ENCODE measurements at regions not wholly inside any gene's neighbourhood (a gene's known extent, or its start where the extent isn't known, plus 50 kb on each side); places are given as distances from the start of the nearest gene placed in this dataset.
"Not testable (repeated sequence)": the region's sequence is repeated elsewhere in the genome, so short reads cannot be mapped to it uniquely, and the experiment has no call there.

DNA sequence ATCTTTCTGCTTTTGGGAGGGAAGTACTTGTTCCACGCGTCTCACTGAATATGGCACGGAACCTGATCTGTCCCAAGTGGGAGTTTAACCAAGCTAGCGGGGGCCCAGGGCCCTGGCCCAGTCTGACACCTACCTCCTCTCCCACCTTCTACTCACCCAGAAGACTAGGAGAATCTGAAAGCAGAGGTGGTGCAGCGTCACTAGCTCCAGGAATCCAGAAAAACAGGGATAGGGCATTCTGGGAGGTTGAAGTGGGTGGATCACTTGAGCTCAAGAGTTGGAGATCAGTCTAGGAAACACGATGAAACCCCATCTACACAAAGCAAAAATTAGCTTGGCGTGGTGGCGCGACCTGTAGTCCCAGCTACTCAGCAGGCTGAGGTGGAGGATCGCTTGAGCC lies 163.5 kb upstream of the ZNF267 start:
- Mint-ChIP-seq H3K36me3 (peaks cover 20% of the 10 kb centered on the region), H3K9me3 (no peaks in the 10 kb centered on the region), H3K27me3 (no peaks in the 10 kb centered on the region), H3K4me1 (peaks cover 45% of the 10 kb centered on the region), H3K27ac (no peak overlapping the region), H3K4me3 (no peak overlapping the region)

GRCh38 chr16:31710880-31711279 lies 162.7 kb upstream of the ZNF267 start:
- Mint-ChIP-seq H3K4me3 (no peak overlapping the region), H3K27me3 (no peaks in the 10 kb centered on the region), H3K27ac (no peak overlapping the region), H3K36me3 (peaks cover 19% of the 10 kb centered on the region), H3K9me3 (no peaks in the 10 kb centered on the region), H3K4me1 (peaks cover 53% of the 10 kb centered on the region)

DNA sequence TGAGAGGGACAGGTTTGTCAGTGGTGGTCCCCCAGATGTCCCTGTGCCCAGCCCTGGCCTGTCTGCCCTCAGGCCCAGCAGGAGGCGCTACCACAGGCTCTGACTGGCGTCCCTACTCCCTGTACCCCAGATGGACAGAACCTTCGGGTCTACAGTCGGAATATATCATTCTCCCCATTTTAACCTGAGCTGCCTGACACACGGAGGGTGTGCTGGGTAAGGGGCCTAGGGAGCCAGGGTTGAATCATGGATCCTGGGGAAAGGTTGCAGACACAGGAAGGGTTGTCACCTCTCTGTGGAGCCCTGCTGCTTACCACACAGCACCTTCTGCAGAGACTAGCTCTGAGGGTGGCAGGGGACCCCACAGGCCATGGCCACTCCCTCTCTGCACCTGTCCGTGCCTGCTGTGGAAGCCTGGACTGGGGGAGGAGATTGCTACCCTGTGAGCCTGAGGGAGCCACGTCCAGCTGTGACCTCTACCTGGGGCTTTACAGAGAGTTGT lies 162.2 kb upstream of the ZNF267 start:
- no peak overlapping the region for H3K27ac Mint-ChIP-seq
- no peak overlapping the region for H3K4me3 Mint-ChIP-seq
- peaks cover 57% of the 10 kb centered on the region for H3K4me1 Mint-ChIP-seq
- no peaks in the 10 kb centered on the region for H3K27me3 Mint-ChIP-seq
- H3K36me3 Mint-ChIP-seq: peaks cover 18% of the 10 kb centered on the region
- no peaks in the 10 kb centered on the region for H3K9me3 Mint-ChIP-seq

DNA sequence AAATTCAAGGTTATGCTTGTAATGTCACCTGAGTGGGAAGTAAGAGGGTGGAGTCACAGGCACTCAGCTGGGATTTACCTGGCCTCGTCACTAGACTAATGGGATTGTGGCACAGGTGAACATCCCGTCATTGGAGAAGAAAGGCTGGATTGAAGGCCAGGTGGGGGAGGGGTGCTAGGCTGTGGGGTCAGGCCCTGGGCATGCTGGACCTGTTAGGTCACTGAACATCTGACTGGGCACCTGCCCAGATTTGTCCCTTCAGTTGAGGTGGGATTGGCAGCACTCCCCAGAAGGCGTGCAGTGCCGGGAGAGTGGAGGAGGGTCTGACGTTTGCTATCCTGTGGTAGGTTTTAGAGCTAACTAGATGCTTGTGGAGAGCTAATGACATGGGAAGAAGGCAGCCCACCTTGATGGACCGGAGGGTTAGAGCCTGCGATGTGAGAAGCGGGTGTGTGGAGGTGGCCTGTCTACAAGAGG lies 161.5 kb upstream of the ZNF267 start:
- peak overlapping the region; percentile 63 for H3K4me3 Mint-ChIP-seq
- H3K36me3 Mint-ChIP-seq: peaks cover 21% of the 10 kb centered on the region
- H3K4me1 Mint-ChIP-seq: peaks cover 62% of the 10 kb centered on the region
- H3K27me3 Mint-ChIP-seq: no peaks in the 10 kb centered on the region
- no peaks in the 10 kb centered on the region for H3K9me3 Mint-ChIP-seq
- peak overlapping the region; percentile 14 for H3K27ac Mint-ChIP-seq

DNA sequence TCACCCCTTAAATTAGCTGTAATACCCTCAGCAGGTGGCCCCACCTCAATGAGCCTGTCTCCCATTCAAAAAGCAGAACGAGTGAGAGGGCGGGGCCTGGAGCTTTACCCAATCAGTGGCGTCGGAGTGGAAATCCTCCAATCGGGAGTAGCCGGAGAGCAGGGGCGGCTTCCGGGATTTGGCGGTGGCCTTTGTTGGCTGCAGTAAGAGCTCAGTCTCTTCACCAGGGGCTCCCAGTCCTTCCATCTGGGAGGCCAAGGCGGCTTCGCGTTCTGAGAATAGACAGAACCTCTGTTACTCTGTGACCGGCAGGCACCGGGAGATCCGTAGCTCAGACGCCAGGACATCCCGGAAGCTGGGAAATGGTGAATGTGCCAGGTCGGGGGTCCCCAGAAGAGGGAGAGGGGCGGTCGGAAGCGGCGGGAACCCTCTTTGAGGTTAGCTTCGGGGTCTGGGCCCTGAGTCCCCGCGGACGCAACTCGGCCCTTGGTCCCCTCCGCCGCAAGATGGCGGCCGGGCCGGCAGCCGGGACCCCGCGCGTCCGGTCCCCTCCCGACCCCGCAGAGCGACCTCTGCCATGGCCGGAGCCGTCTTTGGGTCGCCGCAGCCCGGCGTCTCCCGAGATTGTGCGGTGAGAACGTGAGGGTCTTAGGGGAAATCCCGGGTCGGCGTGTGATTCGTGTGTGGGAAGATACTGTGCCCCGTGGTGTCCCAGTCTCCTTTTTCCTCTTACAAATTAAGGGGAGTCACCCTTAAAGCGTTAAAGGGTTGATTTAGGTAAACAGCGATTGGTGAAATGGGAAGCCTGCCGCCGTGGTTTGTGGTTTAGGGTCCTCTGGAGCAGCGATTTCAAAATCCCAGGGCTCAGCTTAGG lies 160.3 kb upstream of the ZNF267 start:
- H3K9me3 Mint-ChIP-seq: no peaks in the 10 kb centered on the region
- peak overlapping the region; percentile 100 for H3K27ac Mint-ChIP-seq
- H3K27me3 Mint-ChIP-seq: no peaks in the 10 kb centered on the region
- peak overlapping the region; percentile 98 for H3K4me3 Mint-ChIP-seq
- H3K36me3 Mint-ChIP-seq: peaks cover 20% of the 10 kb centered on the region
- H3K4me1 Mint-ChIP-seq: peaks cover 59% of the 10 kb centered on the region

GRCh38 chr16:31713945-31714902 lies 159.4 kb upstream of the ZNF267 start:
- Mint-ChIP-seq H3K4me3 (peak overlapping the region; percentile 98), H3K9me3 (no peaks in the 10 kb centered on the region), H3K27ac (peak overlapping the region; percentile 92), H3K27me3 (no peaks in the 10 kb centered on the region), H3K4me1 (peaks cover 55% of the 10 kb centered on the region), H3K36me3 (peaks cover 18% of the 10 kb centered on the region)

- Mint-ChIP-seq H3K36me3 (peaks cover 18% of the 10 kb centered on the region), H3K4me1 (peaks cover 55% of the 10 kb centered on the region), H3K27me3 (no peaks in the 10 kb centered on the region), H3K9me3 (no peaks in the 10 kb centered on the region), H3K4me3 (peak overlapping the region; percentile 98), H3K27ac (peak overlapping the region; percentile 92)
Measured at GRCh38 chr16:31714903-31715504, 158.6 kb upstream of the ZNF267 start.

- no peaks in the 10 kb centered on the region for H3K27me3 Mint-ChIP-seq
- H3K4me3 Mint-ChIP-seq: no peak overlapping the region
- peaks cover 61% of the 10 kb centered on the region for H3K4me1 Mint-ChIP-seq
- peaks cover 5% of the 10 kb centered on the region for H3K9me3 Mint-ChIP-seq
- H3K27ac Mint-ChIP-seq: no peak overlapping the region
- peaks cover 24% of the 10 kb centered on the region for H3K36me3 Mint-ChIP-seq
Measured at GRCh38 chr16:31715915-31716314, 157.7 kb upstream of the ZNF267 start.

DNA sequence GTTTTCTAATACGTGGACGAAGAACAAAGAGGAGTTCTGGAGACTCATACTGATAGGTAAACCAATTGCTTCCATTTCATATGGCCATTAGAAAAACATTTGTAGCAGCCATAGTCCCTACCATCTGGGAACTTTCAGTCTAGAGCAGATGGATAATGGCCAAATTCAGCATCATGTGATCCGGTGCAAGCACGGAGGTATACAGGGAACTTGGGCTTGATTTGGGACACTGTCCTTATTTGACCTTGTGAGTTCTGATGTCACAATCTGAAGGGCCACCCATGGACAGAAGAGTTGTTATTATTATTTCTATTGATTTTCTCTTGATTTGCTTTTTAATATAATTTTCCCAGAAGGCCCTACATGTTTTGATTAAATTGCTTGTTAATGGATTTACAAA lies 154.6 kb upstream of the ZNF267 start:
- peaks cover 50% of the 10 kb centered on the region for H3K4me1 Mint-ChIP-seq
- peaks cover 5% of the 10 kb centered on the region for H3K9me3 Mint-ChIP-seq
- H3K36me3 Mint-ChIP-seq: peaks cover 40% of the 10 kb centered on the region
- no peak overlapping the region for H3K27ac Mint-ChIP-seq
- no peak overlapping the region for H3K4me3 Mint-ChIP-seq
- H3K27me3 Mint-ChIP-seq: no peaks in the 10 kb centered on the region

DNA sequence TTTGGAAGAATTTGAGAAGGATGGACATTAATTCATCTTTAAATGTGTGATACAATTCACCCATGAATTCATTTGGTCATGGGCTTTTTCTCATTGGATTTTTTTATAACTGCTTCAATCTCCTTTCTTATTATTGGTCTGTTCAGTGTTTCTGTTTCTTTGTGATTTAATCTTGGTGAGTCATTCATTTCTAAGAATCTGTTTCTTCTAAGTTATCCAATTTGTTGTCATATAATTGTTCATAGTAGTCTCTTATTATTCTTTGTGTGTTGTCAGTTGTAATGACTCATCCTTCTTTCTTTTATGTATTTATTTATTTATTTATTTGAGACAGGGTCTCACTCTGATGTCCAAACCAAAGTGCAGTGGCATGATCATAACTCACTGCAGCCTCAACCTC lies 146.1 kb upstream of the ZNF267 start:
- H3K27ac Mint-ChIP-seq: no peak overlapping the region
- no peaks in the 10 kb centered on the region for H3K27me3 Mint-ChIP-seq
- peaks cover 37% of the 10 kb centered on the region for H3K9me3 Mint-ChIP-seq
- H3K4me3 Mint-ChIP-seq: no peak overlapping the region
- H3K36me3 Mint-ChIP-seq: peaks cover 76% of the 10 kb centered on the region
- H3K4me1 Mint-ChIP-seq: peaks cover 38% of the 10 kb centered on the region

DNA sequence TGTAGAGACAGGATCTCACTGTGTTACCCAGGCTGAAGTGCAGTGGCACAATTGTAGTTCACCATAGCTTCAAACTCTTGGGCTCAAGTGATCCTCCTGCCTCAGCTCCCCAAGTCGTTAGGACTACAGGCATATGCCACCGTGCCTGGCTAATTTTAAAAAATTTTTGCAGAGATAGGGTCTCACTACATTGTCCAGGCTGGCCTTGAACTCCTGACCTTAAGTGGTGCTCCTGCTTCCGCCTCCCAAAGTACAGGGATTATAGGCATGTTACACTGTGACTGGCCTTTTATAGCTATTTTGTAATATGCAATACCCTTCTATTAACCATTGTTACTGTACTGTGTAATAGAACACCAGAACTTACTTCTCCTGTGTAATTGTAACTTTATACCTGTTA lies 139.3 kb upstream of the ZNF267 start:
- Mint-ChIP-seq H3K4me1 (peaks cover 8% of the 10 kb centered on the region), H3K9me3 (peaks cover 49% of the 10 kb centered on the region), H3K36me3 (peaks cover 80% of the 10 kb centered on the region), H3K27ac (no peak overlapping the region), H3K27me3 (no peaks in the 10 kb centered on the region), H3K4me3 (no peak overlapping the region)

DNA sequence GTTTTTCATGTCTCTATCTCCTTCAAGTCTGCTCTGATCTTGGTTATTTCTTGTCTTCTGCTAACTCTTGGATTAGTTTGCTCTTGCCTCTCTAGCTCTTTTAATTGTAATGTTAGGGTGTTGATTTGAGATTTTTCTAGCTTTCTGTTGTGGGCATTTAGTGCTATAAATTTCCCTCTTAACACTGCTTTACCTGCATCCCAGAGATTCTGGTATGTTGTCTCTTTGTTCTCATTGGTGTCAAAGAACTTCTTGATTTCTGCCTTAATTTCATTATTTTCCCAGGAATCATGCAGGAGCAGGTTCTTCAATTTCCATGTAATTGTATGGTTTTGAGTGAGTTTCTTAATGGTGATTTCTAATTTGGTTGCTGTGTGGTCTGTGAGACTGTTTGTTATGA lies 128.5 kb upstream of the ZNF267 start:
- not testable (repeated sequence) for H3K27ac Mint-ChIP-seq, H3K4me3 Mint-ChIP-seq, H3K4me1 Mint-ChIP-seq, H3K27me3 Mint-ChIP-seq
- H3K36me3 Mint-ChIP-seq: peaks cover 89% of the 10 kb centered on the region
- peaks cover 41% of the 10 kb centered on the region for H3K9me3 Mint-ChIP-seq

- Mint-ChIP-seq H3K4me1 (peaks cover 11% of the 10 kb centered on the region), H3K9me3 (peaks cover 39% of the 10 kb centered on the region), H3K4me3 (no peak overlapping the region), H3K36me3 (peaks cover 88% of the 10 kb centered on the region), H3K27ac (no peak overlapping the region), H3K27me3 (no peaks in the 10 kb centered on the region)
Measured at GRCh38 chr16:31745900-31746299, 127.7 kb upstream of the ZNF267 start.

- Mint-ChIP-seq H3K4me1 (peaks cover 13% of the 10 kb centered on the region), H3K4me3 (no peak overlapping the region), H3K9me3 (peaks cover 38% of the 10 kb centered on the region), H3K27ac (no peak overlapping the region), H3K36me3 (peaks cover 79% of the 10 kb centered on the region), H3K27me3 (no peaks in the 10 kb centered on the region)
Measured at GRCh38 chr16:31754998-31755615, 118.5 kb upstream of the ZNF267 start.

GRCh38 chr16:31764103-31764502 lies 109.5 kb upstream of the ZNF267 start:
- Mint-ChIP-seq H3K36me3 (peaks cover 24% of the 10 kb centered on the region), H3K4me1 (no peaks in the 10 kb centered on the region), H3K27me3 (no peaks in the 10 kb centered on the region), H3K4me3 (no peak overlapping the region), H3K27ac (no peak overlapping the region), H3K9me3 (peaks cover 8% of the 10 kb centered on the region)

Data from activated naive CD4-positive, alpha-beta T cell treated with anti-CD3 and anti-CD28 coated beads, Interleukin-2, amount 50 U/mL, for 24 hours (primary cell).